HG03139 (cell line): ENCODE measurements at regions not wholly inside any gene's neighbourhood (a gene's known extent, or its start where the extent isn't known, plus 50 kb on each side); places are given as distances from the start of the nearest gene placed in this dataset.
"Not testable (repeated sequence)": the region's sequence is repeated elsewhere in the genome, so short reads cannot be mapped to it uniquely, and the experiment has no call there.

ENCODE experiments used
- ATAC-seq: cut with Tn5 transposase; IDR thresholded peaks from one replicate; pipeline ENCODE4 v1.9.1; 2021; ENCODE audit not compliant: unreplicated experiment

GRCh38 chr12:89230376-89231315 is 121.7 kb downstream of the DUSP6 start:
- ATAC-seq, result no peak

- ATAC-seq, result no peak
These were observed 123.8 kb downstream of the DUSP6 start for GRCh38 chr12:89228491-89228890.

GRCh38 chr12:89227774-89228173 is 124.5 kb downstream of the DUSP6 start:
- ATAC-seq, result no peak

- ATAC-seq, result no peak
These were observed 126.4 kb downstream of the DUSP6 start for GRCh38 chr12:89225808-89226411.

GRCh38 chr12:89225401-89225800 is 126.9 kb downstream of the DUSP6 start:
- no peak for ATAC-seq

GRCh38 chr12:89222580-89222979 is 129.7 kb downstream of the DUSP6 start:
- not testable (repeated sequence) for ATAC-seq

GRCh38 chr12:89217472-89217871 is 134.8 kb downstream of the DUSP6 start:
- ATAC-seq, result no peak

GRCh38 chr12:89216211-89216952 is 135.9 kb downstream of the DUSP6 start:
- ATAC-seq, result no peak

GRCh38 chr12:89215196-89215595 is 137.1 kb downstream of the DUSP6 start:
- no peak for ATAC-seq

- ATAC-seq, result no peak
These were observed 138.6 kb downstream of the DUSP6 start for GRCh38 chr12:89213747-89214146.

- no peak for ATAC-seq
These were observed 139.2 kb downstream of the DUSP6 start for GRCh38 chr12:89213139-89213538.

- ATAC-seq, result no peak
These were observed 139.9 kb downstream of the DUSP6 start for GRCh38 chr12:89212339-89212771.

GRCh38 chr12:89211456-89211855 is 140.8 kb downstream of the DUSP6 start:
- no peak for ATAC-seq

GRCh38 chr12:89210277-89210676 is 142.0 kb downstream of the DUSP6 start:
- no peak for ATAC-seq

- ATAC-seq, result no peak
These were observed 143.6 kb downstream of the DUSP6 start for GRCh38 chr12:89208661-89209096.

GRCh38 chr12:89206390-89206789 is 145.9 kb downstream of the DUSP6 start:
- no peak for ATAC-seq

GRCh38 chr12:89205517-89205916 is 146.8 kb downstream of the DUSP6 start:
- no peak for ATAC-seq

GRCh38 chr12:89203144-89203543 is 149.2 kb downstream of the DUSP6 start:
- no peak for ATAC-seq

- no peak for ATAC-seq
These were observed 152.1 kb downstream of the DUSP6 start for GRCh38 chr12:89200217-89200616.

- ATAC-seq, result no peak
These were observed 156.8 kb downstream of the DUSP6 start for GRCh38 chr12:89195470-89195869.

- no peak for ATAC-seq
These were observed 157.6 kb downstream of the DUSP6 start for GRCh38 chr12:89194683-89195082.
